Fibroblast of gingiva (primary cell): ENCODE measurements at regions not wholly inside any gene's neighbourhood (a gene's known extent, or its start where the extent isn't known, plus 50 kb on each side); places are given as distances from the start of the nearest gene placed in this dataset.
A peak's percentile ranks its signal among the peaks of the same experiment; 100 is the strongest.
"Not testable (repeated sequence)": the region's sequence is repeated elsewhere in the genome, so short reads cannot be mapped to it uniquely, and the experiment has no call there.

ENCODE experiments used
- DNase-seq: peaks from one replicate; pipeline ENCODE4 v3.0.0-alpha.2; 2011; ENCODE audit warnings: low read depth

DNA sequence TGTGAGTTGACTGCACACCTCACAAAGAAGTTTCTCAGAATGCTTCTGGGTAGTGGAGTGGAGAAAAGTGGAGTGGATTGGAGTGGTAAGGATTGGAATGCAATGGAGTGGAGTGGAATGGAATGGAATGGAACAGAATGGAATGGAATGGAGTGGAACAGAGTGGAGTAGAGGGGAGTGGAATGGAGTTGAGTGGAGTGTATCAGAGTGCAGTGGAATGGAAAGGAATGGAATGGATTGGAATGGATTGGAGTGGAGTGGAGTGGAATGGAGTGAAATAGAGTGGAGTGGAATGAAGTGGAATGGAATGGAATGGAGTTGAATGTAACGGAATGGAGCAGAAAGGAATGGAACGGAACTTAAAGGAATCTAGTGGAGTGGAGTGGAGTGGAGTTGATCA is 5194.2 kb upstream of the TPTE start:
- DNase-seq: not testable (repeated sequence)

DNA sequence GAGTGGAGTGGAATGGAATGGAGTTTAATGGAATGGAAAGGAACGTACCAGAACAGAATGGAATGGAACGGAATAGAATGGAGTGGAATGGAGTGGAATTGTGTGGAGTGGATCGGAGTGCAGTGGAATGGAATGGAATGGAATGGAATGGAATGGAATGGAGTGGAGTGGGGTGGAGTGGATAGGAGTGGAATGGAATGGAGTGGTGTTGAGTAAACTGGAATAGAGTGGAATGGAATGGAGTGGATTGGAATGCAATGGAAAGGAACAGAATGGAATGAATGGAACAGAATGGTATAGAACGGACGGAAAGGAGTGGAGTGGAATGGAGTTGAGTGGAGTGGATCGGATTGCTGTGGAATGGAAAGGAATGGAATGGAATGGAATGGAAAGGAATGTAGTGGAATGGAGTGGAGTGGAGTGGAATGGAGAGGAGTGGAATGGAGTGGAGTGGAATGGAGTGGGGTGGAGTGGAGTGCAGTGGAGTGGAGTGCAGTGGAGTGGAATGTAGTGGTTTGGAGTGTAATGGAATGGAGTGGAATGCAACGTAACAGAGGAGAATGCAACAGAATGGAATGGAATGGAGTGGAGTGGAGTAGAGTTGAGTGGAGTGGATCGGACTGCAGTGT is 5192.0 kb upstream of the TPTE start:
- not testable (repeated sequence) for DNase-seq

DNA sequence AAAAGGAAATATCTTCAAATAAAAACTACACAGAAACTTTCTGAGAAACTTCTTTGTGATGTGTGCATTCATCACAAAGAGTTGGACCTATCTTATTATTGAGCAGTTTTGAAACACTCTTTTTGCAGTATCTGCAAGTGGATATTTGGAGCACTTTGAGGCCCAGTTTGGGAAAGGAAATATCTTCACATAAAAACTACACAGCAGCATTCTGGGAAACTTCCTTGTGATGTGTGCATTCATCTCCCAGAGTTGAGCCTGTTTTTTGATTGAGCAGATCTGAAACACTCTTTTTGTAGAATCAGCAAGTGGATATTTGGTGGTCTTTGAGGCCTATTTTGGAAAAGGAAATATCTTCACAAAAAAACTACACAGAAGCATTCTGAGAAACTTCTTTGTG is 5163.5 kb upstream of the TPTE start:
- peak; percentile 14 for DNase-seq
